Neuronal stem cell (in vitro differentiated cells): ENCODE measurements at regions not wholly inside any gene's neighbourhood (a gene's known extent, or its start where the extent isn't known, plus 50 kb on each side); places are given as distances from the start of the nearest gene placed in this dataset.

ENCODE experiments used
- DNase-seq: peaks from one replicate; pipeline ENCODE4 v3.0.0-alpha.2; 2013; ENCODE audit warnings: low spot score
- H2AFZ ChIP-seq: one replicate; pipeline ENCODE4 v1.6.1; 2013; ENCODE audit warnings: mild to moderate bottlenecking, low read length, inconsistent platforms
- H2AK5ac ChIP-seq: 2 replicates; pipeline ENCODE4 v1.6.1; 2013; ENCODE audit warnings: low read depth, mild to moderate bottlenecking, inconsistent platforms, low read length, moderate library complexity, mixed read lengths
- H2BK120ac ChIP-seq: 2 replicates; pipeline ENCODE4 v1.6.1; 2013; ENCODE audit warnings: low read depth, mild to moderate bottlenecking, inconsistent platforms, low read length, moderate library complexity, mixed read lengths
- H2BK12ac ChIP-seq: one replicate; pipeline ENCODE4 v1.6.1; 2013; ENCODE audit warnings: low read length, inconsistent platforms
- H2BK15ac ChIP-seq: 2 replicates; pipeline ENCODE4 v1.6.1; 2013; ENCODE audit warnings: mild to moderate bottlenecking, low read length, inconsistent platforms, mixed read lengths
- H2BK5ac ChIP-seq: one replicate; pipeline ENCODE4 v1.6.1; 2013; ENCODE audit warnings: inconsistent platforms, mild to moderate bottlenecking, low read length, moderate library complexity
- H3K14ac ChIP-seq: one replicate; pipeline ENCODE4 v1.6.1; 2013; ENCODE audit warnings: low read length, inconsistent platforms
- H3K18ac ChIP-seq: 2 replicates; pipeline ENCODE4 v1.6.1; 2013; ENCODE audit warnings: low read length, inconsistent platforms
- H3K23ac ChIP-seq: 2 replicates; pipeline ENCODE4 v1.6.1; 2013; ENCODE audit warnings: low read depth, mild to moderate bottlenecking, mixed read lengths, low read length, inconsistent platforms; ENCODE audit not compliant: poor library complexity
- H3K27ac ChIP-seq: replicated peaks from 3 replicates; pipeline ENCODE4 v1.5.1; 2013; ENCODE audit warnings: low read length, inconsistent platforms
- H3K27me3 ChIP-seq, 3 experiments: 2 replicates each; pipeline ENCODE4 v1.6.1; 2013; ENCODE audit warnings: low read length in 3 of 3, mild to moderate bottlenecking in 2 of 3, inconsistent platforms in 1 of 3, low read depth in 1 of 3, mixed read lengths in 1 of 3, moderate library complexity in 1 of 3; ENCODE audit not compliant: control insufficient read depth in 3 of 3, insufficient read depth in 3 of 3
- H3K36me3 ChIP-seq, 2 donors: replicated peaks in 1 of 2; 2 replicates each; pipeline ENCODE4 v1.6.1; 2013; ENCODE audit warnings: low read length in 2 of 2; ENCODE audit not compliant: control insufficient read depth in 2 of 2, insufficient read depth in 2 of 2
- H3K4ac ChIP-seq: 2 replicates; pipeline ENCODE4 v1.6.1; 2013; ENCODE audit warnings: inconsistent platforms, mild to moderate bottlenecking, low read length, moderate library complexity
- H3K4me1 ChIP-seq, 2 donors: 1 replicate in 1 of 2; 2 replicates in 1 of 2; pipeline ENCODE4 v1.6.1; 2013; ENCODE audit warnings: low read length in 2 of 2, low read depth in 1 of 2; ENCODE audit not compliant: control insufficient read depth in 2 of 2, insufficient read depth in 1 of 2
- H3K4me2 ChIP-seq: one replicate; pipeline ENCODE4 v1.6.1; 2013; ENCODE audit warnings: mild to moderate bottlenecking, low read length, inconsistent platforms; ENCODE audit not compliant: insufficient read depth, poor library complexity, severe bottlenecking
- H3K4me3 ChIP-seq, 2 donors: 2 replicates each; pipeline ENCODE4 v1.5.1; 2013; ENCODE audit warnings: low read length in 2 of 2, mild to moderate bottlenecking in 2 of 2, inconsistent platforms in 1 of 2, moderate library complexity in 1 of 2
- H3K79me1 ChIP-seq: one replicate; pipeline ENCODE4 v1.6.1; 2013; ENCODE audit warnings: low read depth, mild to moderate bottlenecking, inconsistent platforms, low read length, moderate library complexity
- H3K9ac ChIP-seq: one replicate; pipeline ENCODE4 v1.6.1; 2013; ENCODE audit warnings: mild to moderate bottlenecking, low read depth, low read length, inconsistent platforms; ENCODE audit not compliant: poor library complexity
- H3K9me3 ChIP-seq, 2 donors: replicated peaks in 1 of 2; 2 replicates each; pipeline versions ENCODE3 to v1.6.1; 2013; ENCODE audit warnings: low read length in 2 of 2, mild to moderate bottlenecking in 2 of 2, inconsistent platforms in 1 of 2, low read depth in 1 of 2, mixed read lengths in 1 of 2, moderate library complexity in 1 of 2; ENCODE audit not compliant: control insufficient read depth in 2 of 2, insufficient read depth in 1 of 2
- H4K8ac ChIP-seq: one replicate; pipeline ENCODE4 v1.6.1; 2013; ENCODE audit warnings: low read depth, mild to moderate bottlenecking, inconsistent platforms, low read length, moderate library complexity
- H4K91ac ChIP-seq: one replicate; pipeline ENCODE4 v1.6.1; 2013; ENCODE audit warnings: low read length, low read depth, mild to moderate bottlenecking, inconsistent platforms; ENCODE audit not compliant: poor library complexity
- WGBS, 2 donors: extraction: QIAGEN DNeasy Blood & Tissue Kit; methylation state at CpG; one replicate each; pipeline ENCODE4 v1.1.7; 2013; ENCODE audit warnings: missing lambda C conversion rate in 2 of 2, mixed read lengths in 1 of 2; ENCODE audit not compliant: insufficient read length in 2 of 2, insufficient replicate concordance in 1 of 2; ENCODE audit errors: extremely low coverage in 2 of 2; 5-methylcytosine and 5-hydroxymethylcytosine counted together

DNA sequence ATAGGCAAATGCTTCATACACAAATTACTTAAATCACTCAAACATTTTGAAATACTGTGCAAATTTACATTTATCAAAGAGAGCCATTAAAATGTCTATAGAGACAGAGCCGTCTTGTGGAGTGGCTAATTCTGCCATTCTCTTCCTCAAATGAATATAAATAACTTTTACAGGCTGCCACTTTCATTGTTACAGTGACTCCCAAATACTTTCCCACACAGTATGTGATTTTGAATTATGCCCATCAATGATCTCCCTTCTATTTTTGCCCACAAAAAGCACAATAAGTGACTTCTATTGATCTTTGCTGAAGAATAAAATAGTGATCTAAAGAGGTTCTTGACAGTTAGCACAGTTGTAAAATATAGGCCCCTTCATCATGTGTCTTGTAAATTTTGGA is 1244.9 kb downstream of the PCDH17 start:
- Histone ChIP-seq H3K14ac (no peak overlapping the region), H3K79me1 (no peaks in the 10 kb centered on the region), H4K91ac (no peak overlapping the region), H3K4me1 (no peaks in the 10 kb centered on the region), H3K4me3 (no peak overlapping the region), H3K4me2 (no peak overlapping the region), H3K4ac (no peak overlapping the region), H2BK12ac (no peak overlapping the region), H3K27ac (no peak overlapping the region), H4K8ac (no peak overlapping the region), H2BK5ac (no peak overlapping the region), H3K9ac (no peak overlapping the region), H2BK120ac (no peak overlapping the region), H3K23ac (no peak overlapping the region), H2BK15ac (no peak overlapping the region), H2AFZ (no peak overlapping the region), H3K9me3 (no peaks in the 10 kb centered on the region), H2AK5ac (no peak overlapping the region), H3K36me3 (no peaks in the 10 kb centered on the region), H3K18ac (no peak overlapping the region), H3K27me3 (no peaks in the 10 kb centered on the region)
- WGBS, 2 donors = no CpG with 5 or more reads among the region's 1 CpG
- DNase-seq = no peak

DNA sequence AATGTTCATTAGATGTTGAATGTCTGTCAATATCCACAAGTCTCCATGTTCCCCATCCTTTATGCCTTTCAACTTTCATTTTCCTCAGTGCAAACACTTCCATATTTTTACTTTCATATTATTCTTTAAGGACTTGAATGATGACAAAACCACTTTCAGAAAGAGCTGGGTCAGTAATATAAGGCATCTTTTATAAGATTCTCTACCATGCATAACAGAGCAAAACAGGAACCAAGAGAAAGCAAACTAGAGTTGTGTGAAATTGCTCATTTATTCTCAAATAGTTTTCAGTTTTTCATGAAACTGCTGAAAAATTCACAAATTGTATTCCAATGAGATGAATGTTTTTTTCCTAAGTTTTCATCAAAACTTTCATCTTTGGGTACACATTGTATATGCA is 1247.6 kb downstream of the PCDH17 start:
- Histone ChIP-seq H3K4me3 (no peak overlapping the region), H2BK15ac (no peak overlapping the region), H4K91ac (no peak overlapping the region)

DNA sequence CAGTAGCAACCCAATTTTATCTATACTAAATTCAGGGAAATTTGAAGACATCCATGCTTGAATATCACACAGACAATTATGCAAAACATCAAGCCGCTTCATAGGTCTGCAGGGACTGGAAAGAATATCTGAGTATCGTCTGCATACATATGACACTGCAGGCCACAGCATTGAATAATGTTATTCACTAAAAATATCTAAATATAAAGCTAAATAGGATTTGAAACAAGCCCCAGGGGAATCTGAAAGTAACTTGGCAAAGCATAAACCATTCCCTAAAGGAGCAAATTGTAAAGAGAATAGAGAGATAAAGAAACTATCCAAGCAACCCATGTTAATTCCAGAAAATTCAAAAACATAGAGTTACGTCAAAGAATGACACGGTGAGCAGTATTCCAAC is 1251.0 kb downstream of the PCDH17 start:
- no peak overlapping the region for H3K4ac ChIP-seq
- H3K27ac ChIP-seq = no peak overlapping the region

More for the DNA sequence above, 1247.6 kb downstream of the PCDH17 start:
- no peak overlapping the region for H3K23ac ChIP-seq
- no peaks in the 10 kb centered on the region for H3K27me3 ChIP-seq
- no peak overlapping the region for H3K4me2 ChIP-seq
- no peak overlapping the region for H2AFZ ChIP-seq
- no peak overlapping the region for H2BK5ac ChIP-seq
- no peak for DNase-seq
- no peak overlapping the region for H2BK12ac ChIP-seq
- no peaks in the 10 kb centered on the region for H3K79me1 ChIP-seq
- no peak overlapping the region for H3K27ac ChIP-seq
- H2AK5ac ChIP-seq = no peak overlapping the region
- no peak overlapping the region for H3K14ac ChIP-seq
- no peaks in the 10 kb centered on the region for H3K36me3 ChIP-seq
- no peaks in the 10 kb centered on the region for H3K4me1 ChIP-seq
- no peaks in the 10 kb centered on the region for H3K9me3 ChIP-seq
- H3K18ac ChIP-seq = no peak overlapping the region
- H3K9ac ChIP-seq = no peak overlapping the region
- no peak overlapping the region for H4K8ac ChIP-seq
- H2BK120ac ChIP-seq = no peak overlapping the region
- no peak overlapping the region for H3K4ac ChIP-seq

DNA sequence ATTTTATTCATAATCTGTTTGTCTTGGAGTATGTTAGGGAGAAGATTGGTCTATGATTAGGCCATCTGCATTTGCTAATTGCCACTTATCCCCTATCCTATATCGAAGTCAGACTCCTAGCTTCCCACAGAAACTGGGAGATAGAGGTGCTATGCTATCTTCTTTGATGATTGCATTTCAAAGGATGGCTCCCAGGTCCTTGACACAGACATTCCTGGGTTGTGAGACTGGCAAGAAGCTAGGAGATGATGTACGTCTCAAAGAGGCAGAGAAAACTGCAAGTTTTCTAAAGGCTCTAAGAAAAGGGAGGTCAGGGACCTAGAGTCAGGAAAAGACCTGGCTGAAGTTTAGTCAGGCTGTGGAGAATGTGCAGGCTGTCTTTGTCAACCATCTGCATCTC is 1251.9 kb downstream of the PCDH17 start:
- H3K14ac ChIP-seq = no peak overlapping the region
- H3K27me3 ChIP-seq = no peaks in the 10 kb centered on the region
- peak overlapping the region; percentile 21 for H2AFZ ChIP-seq
- no peak overlapping the region for H3K4me3 ChIP-seq
- H2BK12ac ChIP-seq = no peak overlapping the region
- WGBS, 2 donors = no CpG with 5 or more reads among the region's 2 CpGs
- H3K18ac ChIP-seq = no peak overlapping the region
- no peak overlapping the region for H4K8ac ChIP-seq
- H3K79me1 ChIP-seq = no peaks in the 10 kb centered on the region
- H3K4me2 ChIP-seq = no peak overlapping the region
- H3K23ac ChIP-seq = no peak overlapping the region
- H3K9ac ChIP-seq = no peak overlapping the region
- H2BK15ac ChIP-seq = no peak overlapping the region
- H2AK5ac ChIP-seq = no peak overlapping the region
- peaks cover 0 to 3% of the 10 kb centered on the region in 2 donors for H3K4me1 ChIP-seq
- H3K27ac ChIP-seq = no peak overlapping the region
- no peak overlapping the region for H3K4ac ChIP-seq
- DNase-seq = no peak
- H2BK5ac ChIP-seq = no peak overlapping the region
- no peaks in the 10 kb centered on the region for H3K36me3 ChIP-seq
- no peak overlapping the region for H4K91ac ChIP-seq
- H2BK120ac ChIP-seq = no peak overlapping the region
- H3K9me3 ChIP-seq = no peaks in the 10 kb centered on the region

More for the DNA sequence above, 1251.0 kb downstream of the PCDH17 start:
- Histone ChIP-seq H4K8ac (no peak overlapping the region), H3K4me1 (peaks cover 0 to 3% of the 10 kb centered on the region in 2 donors), H3K9ac (no peak overlapping the region), H3K9me3 (no peaks in the 10 kb centered on the region), H4K91ac (no peak overlapping the region), H2BK120ac (no peak overlapping the region), H2BK5ac (no peak overlapping the region), H3K79me1 (no peaks in the 10 kb centered on the region), H3K4me3 (no peak overlapping the region), H3K36me3 (no peaks in the 10 kb centered on the region), H3K14ac (no peak overlapping the region), H3K27me3 (no peaks in the 10 kb centered on the region), H2AK5ac (no peak overlapping the region), H3K18ac (no peak overlapping the region), H2BK12ac (no peak overlapping the region), H3K4me2 (no peak overlapping the region), H2AFZ (peak overlapping the region; percentile 18), H3K23ac (no peak overlapping the region), H2BK15ac (no peak overlapping the region)
- no peak for DNase-seq
- WGBS, 2 donors = no CpG with 5 or more reads among the region's 4 CpGs
